ENCODE measurements at regions not wholly inside any gene's neighbourhood (a gene's known extent, or its start where the extent isn't known, plus 50 kb on each side); places are given as distances from the start of the nearest gene placed in this dataset.

GRCh38 chr17:77750427-77751043, 208.0 kb upstream of the TNRC6C start:
- DNase-seq (ENCODE audit: extremely low read depth in 1 of 11, low read depth in 9 of 11, low spot score in 4 of 11), result no peak

- DNase-seq (ENCODE audit: extremely low read depth in 1 of 11, low read depth in 9 of 11, low spot score in 4 of 11), result no peak
Measured at GRCh38 chr17:77753246-77753645, 205.3 kb upstream of the TNRC6C start.

- no peak for DNase-seq (ENCODE audit: extremely low read depth in 1 of 11, low read depth in 9 of 11, low spot score in 4 of 11)
Measured at GRCh38 chr17:77753691-77754245, 204.7 kb upstream of the TNRC6C start.

DNA sequence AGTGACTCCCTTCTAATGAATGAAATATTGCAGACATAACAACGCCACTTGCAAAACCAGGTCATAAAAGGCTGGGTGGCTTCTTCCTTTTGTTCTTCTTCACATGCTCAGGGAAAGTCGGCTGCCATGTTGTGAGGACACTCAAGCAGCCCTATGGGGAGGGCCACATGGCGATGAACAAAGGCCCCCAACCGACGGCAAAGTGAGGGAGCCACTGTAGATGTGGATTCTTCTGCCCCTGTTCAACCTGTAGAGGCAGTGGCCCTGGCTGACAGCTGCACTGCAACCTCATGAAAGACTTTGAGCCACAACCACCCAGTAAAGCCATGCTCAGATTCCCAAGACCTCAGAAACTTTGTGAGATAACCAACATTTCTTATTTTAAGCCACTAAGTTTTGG, 203.5 kb upstream of the TNRC6C start:
- no peak for DNase-seq (ENCODE audit: extremely low read depth in 1 of 11, low read depth in 9 of 11, low spot score in 4 of 11)

DNA sequence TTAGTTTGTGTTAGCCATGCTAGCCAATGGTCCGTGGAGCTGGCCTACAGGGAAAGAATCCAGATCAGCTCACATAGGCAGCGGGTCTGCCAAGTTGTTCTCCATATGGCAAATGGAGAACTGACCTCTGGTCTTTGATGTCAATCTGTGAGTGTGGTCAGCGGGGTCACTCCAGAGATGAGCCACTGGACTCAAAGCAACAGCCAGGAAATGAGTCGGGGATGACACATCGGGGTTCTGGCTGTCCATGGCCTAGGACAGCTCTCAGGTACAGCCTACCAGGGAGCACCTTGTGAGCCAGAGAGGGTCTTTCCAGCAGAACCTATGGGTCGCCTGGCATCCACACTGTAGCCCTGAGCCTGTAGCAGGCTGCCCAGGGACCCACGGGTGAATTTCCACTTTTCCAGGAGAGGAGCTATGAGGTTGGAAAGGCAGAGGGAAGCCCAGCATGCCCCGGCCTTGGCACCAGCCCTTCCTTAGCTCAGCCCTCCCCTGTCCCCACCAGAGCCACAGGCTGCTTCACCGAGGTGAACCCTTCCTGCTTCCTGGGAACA, 203.0 kb upstream of the TNRC6C start:
- DNase-seq (ENCODE audit: extremely low read depth in 1 of 11, low read depth in 9 of 11, low spot score in 4 of 11), result no peak

DNA sequence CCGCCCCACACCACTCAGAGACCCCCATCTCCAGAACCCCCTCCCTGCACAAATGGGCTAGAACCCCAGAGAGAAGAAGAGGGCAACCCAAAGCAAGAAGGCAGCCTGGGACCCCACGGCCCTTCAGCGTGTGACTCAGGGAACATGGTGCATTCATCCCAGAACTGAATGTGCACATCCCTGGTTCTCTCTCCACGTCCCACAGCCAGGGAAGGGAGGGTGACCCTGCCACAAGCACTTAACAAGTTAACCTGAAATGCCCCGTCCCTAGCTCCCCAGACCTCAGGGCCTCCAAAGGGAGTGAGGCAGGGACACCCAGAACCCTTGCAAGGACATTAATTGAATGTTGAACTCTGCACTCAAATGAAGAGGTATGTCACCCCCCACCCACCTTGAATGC, 202.5 kb upstream of the TNRC6C start:
- no peak for DNase-seq (ENCODE audit: extremely low read depth in 1 of 11, low read depth in 9 of 11, low spot score in 4 of 11)

DNA sequence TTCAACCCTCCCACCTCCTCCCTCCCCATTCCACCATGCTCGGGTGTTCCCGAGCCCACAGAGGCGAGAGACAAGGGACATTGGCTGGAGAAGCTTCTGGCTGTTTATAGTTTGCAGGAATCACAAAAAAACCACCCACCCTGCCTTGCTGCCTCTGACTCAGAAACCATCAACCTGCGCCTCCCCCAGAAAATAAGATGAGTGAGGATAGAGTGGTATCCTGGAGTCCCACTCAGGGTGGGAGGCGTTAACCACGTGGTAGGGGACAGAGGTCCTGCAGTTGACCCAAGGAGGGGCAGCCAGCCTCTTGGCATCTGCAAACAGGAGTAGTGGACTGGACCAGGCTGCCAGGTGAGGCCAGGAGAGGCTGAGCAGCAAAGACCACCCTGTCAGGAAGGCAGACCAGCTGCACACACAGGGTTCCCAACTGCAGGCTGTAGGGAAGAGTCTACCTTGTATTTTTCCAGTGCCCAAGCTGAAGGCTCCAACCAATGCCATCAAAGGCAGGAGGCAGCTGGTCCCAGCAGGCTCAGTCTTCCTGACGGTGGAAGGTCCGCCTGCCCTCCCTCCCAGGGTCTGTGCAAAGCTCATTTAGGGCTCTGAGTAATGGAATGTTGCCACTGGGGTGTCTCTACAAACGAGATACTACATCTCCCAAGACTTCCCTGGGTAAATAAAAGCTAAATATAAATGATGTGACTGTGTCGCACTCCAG, 201.5 kb upstream of the TNRC6C start:
- peak in 1 of 11 donors; percentile 9 for DNase-seq (ENCODE audit: extremely low read depth in 1 of 11, low read depth in 9 of 11, low spot score in 4 of 11)

GRCh38 chr17:77757561-77757898, 201.0 kb upstream of the TNRC6C start:
- peak in 1 of 11 donors; percentile 18 for DNase-seq (ENCODE audit: extremely low read depth in 1 of 11, low read depth in 9 of 11, low spot score in 4 of 11)

GRCh38 chr17:77763023-77763422, 195.5 kb upstream of the TNRC6C start:
- no peak for DNase-seq (ENCODE audit: extremely low read depth in 1 of 11, low read depth in 9 of 11, low spot score in 4 of 11)

GRCh38 chr17:77763575-77763974, 194.9 kb upstream of the TNRC6C start:
- DNase-seq (ENCODE audit: extremely low read depth in 1 of 11, low read depth in 9 of 11, low spot score in 4 of 11), result no peak

DNA sequence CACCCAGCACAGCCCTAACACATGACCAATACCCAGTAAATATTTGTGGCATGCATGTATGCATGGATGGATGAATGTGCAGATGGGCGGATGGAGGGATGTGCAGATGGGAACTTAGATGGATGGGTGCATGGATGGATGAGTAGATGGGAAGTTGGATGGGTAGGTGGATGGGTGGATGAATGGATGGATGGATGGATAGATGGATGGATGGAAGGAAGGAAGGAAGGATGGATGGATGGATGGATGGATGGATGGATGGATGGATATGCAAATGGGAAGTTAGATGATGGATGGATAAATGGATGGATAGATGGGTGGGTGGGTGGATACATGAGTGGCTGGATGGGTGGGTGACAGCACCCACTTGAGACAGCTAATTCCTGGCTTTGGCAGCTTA, 193.2 kb upstream of the TNRC6C start:
- DNase-seq (ENCODE audit: extremely low read depth in 1 of 11, low read depth in 9 of 11, low spot score in 4 of 11), result no peak

DNA sequence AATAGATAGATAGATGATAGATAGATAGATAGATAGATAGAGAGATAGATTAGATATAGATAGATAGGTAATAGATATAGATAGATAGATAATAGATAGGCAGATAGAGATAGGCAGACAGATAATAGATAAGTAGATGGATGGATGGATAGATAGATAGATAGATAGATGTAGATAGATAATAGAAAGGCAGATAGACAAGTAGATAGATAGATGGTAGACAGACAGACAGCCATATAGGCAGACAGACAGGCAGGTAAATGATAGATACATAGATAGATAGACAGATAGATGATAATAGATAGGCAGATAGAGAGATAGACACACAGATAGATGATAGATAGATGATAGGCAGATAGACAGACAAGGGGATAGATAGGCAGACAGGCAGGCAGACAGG, 191.4 kb upstream of the TNRC6C start:
- DNase-seq (ENCODE audit: extremely low read depth in 1 of 11, low read depth in 9 of 11, low spot score in 4 of 11), result no peak

- DNase-seq (ENCODE audit: extremely low read depth in 1 of 11, low read depth in 9 of 11, low spot score in 4 of 11), result no peak
Measured at GRCh38 chr17:77768248-77768852, 190.2 kb upstream of the TNRC6C start.

GRCh38 chr17:77769215-77769614, 189.3 kb upstream of the TNRC6C start:
- DNase-seq (ENCODE audit: extremely low read depth in 1 of 11, low read depth in 9 of 11, low spot score in 4 of 11), result peak in 1 of 11 donors; percentile 11

GRCh38 chr17:77769762-77770161, 188.7 kb upstream of the TNRC6C start:
- DNase-seq (ENCODE audit: extremely low read depth in 1 of 11, low read depth in 9 of 11, low spot score in 4 of 11), result no peak

DNA sequence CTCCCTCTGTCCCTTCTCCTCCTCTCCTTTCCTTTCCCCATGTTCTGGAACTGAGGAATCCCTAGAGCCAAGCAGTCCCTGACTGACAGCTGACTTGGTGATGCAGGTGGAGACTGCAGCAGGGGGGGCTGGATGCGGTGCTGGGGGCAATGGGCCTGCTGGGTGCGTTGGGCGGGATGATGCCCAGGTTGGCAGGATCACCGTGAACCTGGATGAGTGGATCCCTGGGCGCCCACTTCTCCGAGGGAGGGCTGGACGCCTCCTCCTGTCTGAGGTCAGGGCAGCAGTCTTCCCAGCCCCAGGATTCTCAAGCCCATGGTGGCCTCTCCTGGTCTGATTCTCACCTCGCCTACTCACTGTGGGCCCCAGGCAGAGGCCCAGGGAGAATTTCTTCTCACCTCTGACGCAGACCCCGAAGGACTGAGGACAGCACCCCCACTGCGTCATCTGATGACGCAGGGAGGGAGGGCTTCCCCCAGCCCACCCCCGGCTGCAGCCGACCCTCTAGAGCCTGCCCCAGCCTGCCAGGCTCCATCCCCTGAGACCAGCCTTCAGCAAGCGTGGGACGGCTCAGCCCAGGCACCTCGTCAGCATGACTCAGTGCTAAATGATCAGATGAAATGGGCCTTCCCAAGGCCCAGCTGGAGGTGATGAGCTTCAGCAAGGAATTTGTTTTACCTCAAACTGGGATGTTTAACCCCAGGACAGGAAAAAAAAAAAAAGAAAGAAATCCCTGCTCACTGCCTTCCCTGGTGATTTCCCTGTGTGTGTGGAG, 188.0 kb upstream of the TNRC6C start:
- DNase-seq (ENCODE audit: extremely low read depth in 1 of 11, low read depth in 9 of 11, low spot score in 4 of 11), result no peak

DNA sequence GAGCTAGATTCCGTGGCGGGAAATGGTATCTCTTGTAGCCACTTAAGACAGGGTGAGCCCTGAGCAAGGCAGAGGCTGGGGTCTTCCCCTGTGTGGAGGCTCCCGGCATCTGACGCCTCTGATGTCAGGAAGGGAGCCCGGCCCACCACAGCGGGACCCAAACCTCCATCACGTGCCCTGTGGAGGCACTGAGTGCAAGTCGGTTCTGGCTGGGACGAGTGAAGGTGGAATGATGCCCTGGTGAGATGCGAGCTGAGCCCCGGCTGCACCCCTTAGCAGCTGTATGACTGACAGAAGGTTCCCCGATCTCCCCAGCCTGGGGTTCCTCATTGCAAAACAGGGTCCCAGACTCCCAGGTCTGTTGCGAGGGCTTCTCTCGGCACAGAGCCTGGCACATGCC, 187.4 kb upstream of the TNRC6C start:
- DNase-seq (ENCODE audit: extremely low read depth in 1 of 11, low read depth in 9 of 11, low spot score in 4 of 11), result no peak

DNA sequence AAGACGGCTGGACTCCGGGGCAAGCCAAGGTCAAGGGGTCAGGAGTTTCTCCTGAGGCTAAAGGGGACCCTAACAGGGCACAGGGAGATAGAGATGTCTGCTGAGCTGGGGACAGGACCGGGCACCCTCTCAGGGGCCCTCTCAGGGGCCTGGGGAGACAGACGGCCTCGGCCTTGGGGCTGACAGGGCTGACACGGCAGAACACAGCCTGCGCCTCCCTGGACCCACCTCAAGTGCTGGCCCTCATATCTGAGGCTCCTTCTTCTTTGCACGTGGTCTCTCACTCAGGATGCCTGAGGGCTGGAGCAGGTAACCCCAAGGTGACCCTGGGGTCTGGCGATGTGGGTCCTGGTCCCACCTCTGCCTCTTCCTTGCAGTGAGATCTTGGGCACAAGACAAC, 186.9 kb upstream of the TNRC6C start:
- no peak for DNase-seq (ENCODE audit: extremely low read depth in 1 of 11, low read depth in 9 of 11, low spot score in 4 of 11)

- DNase-seq (ENCODE audit: extremely low read depth in 1 of 11, low read depth in 9 of 11, low spot score in 4 of 11), result no peak
Measured at GRCh38 chr17:77771998-77772397, 186.5 kb upstream of the TNRC6C start.

Measured in renal cortex interstitium (tissue), 11 donors.